CD14-positive monocyte (primary cell): ENCODE measurements at regions not wholly inside any gene's neighbourhood (a gene's known extent, or its start where the extent isn't known, plus 50 kb on each side); places are given as distances from the start of the nearest gene placed in this dataset.

Experiments used
- DNase-seq, 3 donors: peaks; one replicate each; pipeline ENCODE4 v3.0.0-alpha.2; 2011 to 2022
- H2AFZ ChIP-seq: 2 replicates; pipeline ENCODE4 v1.6.0; 2012; ENCODE audit warnings: mild to moderate bottlenecking, low read depth, low read length, inconsistent platforms; ENCODE audit not compliant: insufficient read depth, poor library complexity, severe bottlenecking
- H3K27ac ChIP-seq, 2 donors: 1 replicate in 1 of 2; 2 replicates in 1 of 2; pipeline ENCODE4 v1.5.1; 2012 to 2013; ENCODE audit warnings: low read length in 2 of 2, control low read depth in 1 of 2, inconsistent platforms in 1 of 2, low read depth in 1 of 2, mild to moderate bottlenecking in 1 of 2
- H3K27me3 ChIP-seq, 2 donors: one replicate each; pipeline versions ENCODE4 v1.6.0 to v1.6.1; 2011 to 2013; ENCODE audit warnings: low read length in 2 of 2; ENCODE audit not compliant: control insufficient read depth in 2 of 2, insufficient read depth in 2 of 2
- H3K36me3 ChIP-seq, 2 donors: replicated peaks in 1 of 2; 1 replicate in 1 of 2; 2 replicates in 1 of 2; pipeline versions ENCODE4 v1.5.1 to v1.6.1; 2012 to 2013; ENCODE audit warnings: low read length in 2 of 2, control low read depth in 1 of 2, inconsistent platforms in 1 of 2, mild to moderate bottlenecking in 1 of 2; ENCODE audit not compliant: insufficient read depth in 2 of 2, control insufficient read depth in 1 of 2
- H3K4me1 ChIP-seq, 2 donors: 1 replicate in 1 of 2; 2 replicates in 1 of 2; pipeline versions ENCODE4 v1.5.1 to v1.6.1; 2012 to 2013; ENCODE audit warnings: low read length in 2 of 2, control low read depth in 1 of 2, inconsistent platforms in 1 of 2, mild to moderate bottlenecking in 1 of 2, moderate library complexity in 1 of 2; ENCODE audit not compliant: insufficient read depth in 2 of 2, control insufficient read depth in 1 of 2
- H3K4me2 ChIP-seq: replicated peaks from 2 replicates; pipeline ENCODE3; 2012; ENCODE audit warnings: low read length, moderate library complexity, mild to moderate bottlenecking; ENCODE audit not compliant: poor library complexity, severe bottlenecking; ENCODE audit errors: extremely low read depth
- H3K4me3 ChIP-seq, 3 experiments: fragments of 200-600 bp in 1 of 3; sonication (generic) in 1 of 3; replicated peaks in 1 of 3; 1 replicate in 2 of 3; 2 replicates in 1 of 3; pipeline ENCODE4 v1.5.1; 2011 to 2013; ENCODE audit warnings: low read length in 3 of 3, mild to moderate bottlenecking in 3 of 3, control low read depth in 2 of 3, low read depth in 2 of 3, inconsistent platforms in 1 of 3, moderate library complexity in 1 of 3
- H3K79me2 ChIP-seq: 2 replicates; pipeline ENCODE4 v1.6.0; 2012; ENCODE audit warnings: mild to moderate bottlenecking, control low read depth, inconsistent platforms, low read length, moderate library complexity; ENCODE audit not compliant: insufficient read depth
- H3K9ac ChIP-seq: 2 replicates; pipeline ENCODE4 v1.6.0; 2017; ENCODE audit warnings: low read length, mild to moderate bottlenecking; ENCODE audit not compliant: insufficient read depth, poor library complexity, severe bottlenecking
- H3K9me3 ChIP-seq, 2 donors: replicated peaks in 1 of 2; 1 replicate in 1 of 2; 2 replicates in 1 of 2; pipeline versions ENCODE4 v1.5.1 to v1.6.1; 2012 to 2013; ENCODE audit warnings: low read length in 2 of 2, control low read depth in 1 of 2; ENCODE audit not compliant: control insufficient read depth in 1 of 2, insufficient read depth in 1 of 2
- H4K20me1 ChIP-seq: 2 replicates; pipeline ENCODE4 v1.6.0; 2012; ENCODE audit warnings: mild to moderate bottlenecking, low read length, control low read depth, moderate library complexity; ENCODE audit not compliant: insufficient read depth
- H3K27ac Mint-ChIP-seq, 7 donors: one replicate each; pipeline ENCODE4 v1.8.0; 2020; ENCODE audit warnings: mild to moderate bottlenecking in 7 of 7, mixed read lengths in 7 of 7, moderate library complexity in 6 of 7, inconsistent platforms in 2 of 7
- H3K27me3 Mint-ChIP-seq, 3 donors: one replicate each; pipeline ENCODE4 v1.8.0; 2021 to 2022; ENCODE audit warnings: low read depth in 3 of 3, mild to moderate bottlenecking in 3 of 3, mixed read lengths in 3 of 3, moderate library complexity in 3 of 3, inconsistent platforms in 1 of 3
- H3K36me3 Mint-ChIP-seq, 2 donors: one replicate each; pipeline ENCODE4 v1.8.0; 2020; ENCODE audit warnings: mixed read lengths in 2 of 2, inconsistent platforms in 1 of 2, mild to moderate bottlenecking in 1 of 2
- H3K4me1 Mint-ChIP-seq: one replicate; pipeline ENCODE4 v1.8.0; 2020; ENCODE audit warnings: mild to moderate bottlenecking, mixed read lengths
- H3K4me3 Mint-ChIP-seq, 2 donors: one replicate each; pipeline ENCODE4 v1.8.0; 2020; ENCODE audit warnings: mild to moderate bottlenecking in 2 of 2, mixed read lengths in 2 of 2, moderate library complexity in 1 of 2
- H3K9me3 Mint-ChIP-seq, 7 donors: one replicate each; pipeline ENCODE4 v1.8.0; 2020 to 2022; ENCODE audit warnings: mixed read lengths in 7 of 7, mild to moderate bottlenecking in 6 of 7, moderate library complexity in 6 of 7, inconsistent platforms in 2 of 7
- CTCF ChIP-seq: fragments of 200-600 bp; IDR thresholded peaks from one replicate; pipeline ENCODE4 v1.8.0; 2022; ENCODE audit warnings: antibody characterized with exemption, mild to moderate bottlenecking
- WGBS: methylation state at CpG from one replicate; pipeline ENCODE4 v1.1.5; 2013; ENCODE audit warnings: missing lambda C conversion rate; ENCODE audit not compliant: insufficient coverage; 5-methylcytosine and 5-hydroxymethylcytosine counted together
- intact Hi-C, 2 donors: fragments of 100-400 bp; cut with micrococcal nuclease; formaldehyde crosslinking; loops; one replicate each; pipeline versions ENCODE4 v1.15.0 to v1.15.1; 2023

- Histone ChIP-seq H3K9ac (no peak overlapping the region), H3K27me3 (no peaks in the 10 kb centered on the region), H3K36me3 (no peaks in the 10 kb centered on the region), H3K27ac (no peak overlapping the region), H3K79me2 (no peaks in the 10 kb centered on the region), H3K4me1 (peaks cover 65 to 73% of the 10 kb centered on the region in 2 donors), H2AFZ (no peak overlapping the region), H4K20me1 (no peaks in the 10 kb centered on the region), H3K4me3 (no peak overlapping the region), H3K9me3 (no peaks in the 10 kb centered on the region), H3K4me2 (no peak overlapping the region)
- Mint-ChIP-seq H3K36me3 (peaks cover 0 to 2% of the 10 kb centered on the region in 2 donors), H3K27ac (peak overlapping the region in 2 of 7 donors; percentile 13 to 75), H3K27me3 (no peaks in the 10 kb centered on the region), H3K9me3 (no peaks in the 10 kb centered on the region), H3K4me3 (no peak overlapping the region), H3K4me1 (peaks cover 59% of the 10 kb centered on the region)
- intact Hi-C loops = loop anchor here in 1 of 2 donors (5.0 kb wide), 1 partner anchor 37 kb away; no protein-coding TSS in a partner anchor
- peak in 1 of 3 donors; percentile 34 for DNase-seq
- WGBS = no CpG with 5 or more reads among the region's 6 CpGs
- no peak for TF ChIP-seq CTCF
Measured at GRCh38 chr6:137729866-137730629, 137.0 kb upstream of the TNFAIP3 start.

- H3K79me2 ChIP-seq = no peaks in the 10 kb centered on the region
- H3K4me2 ChIP-seq = peak overlapping the region; percentile 47
- peaks cover 70% of the 10 kb centered on the region for H3K4me1 Mint-ChIP-seq
- intact Hi-C loops = loop anchor here in 1 of 2 donors (5.0 kb wide), 1 partner anchor 36 kb away; no protein-coding TSS in a partner anchor
- no peak for DNase-seq
- TF ChIP-seq CTCF = no peak
- H3K4me1 ChIP-seq = peaks cover 73 to 83% of the 10 kb centered on the region in 2 donors
- no peak overlapping the region for H3K9ac ChIP-seq
- no peaks in the 10 kb centered on the region for H3K27me3 ChIP-seq
- no peak overlapping the region for H2AFZ ChIP-seq
- H3K9me3 Mint-ChIP-seq = no peaks in the 10 kb centered on the region
- H3K4me3 ChIP-seq = peak overlapping the region in 1 of 3 experiments; percentile 34
- H3K36me3 ChIP-seq = no peaks in the 10 kb centered on the region
- H3K36me3 Mint-ChIP-seq = no peaks in the 10 kb centered on the region
- H3K4me3 Mint-ChIP-seq = no peak overlapping the region
- peak overlapping the region; percentile 73 to 93 (median 85) for H3K27ac Mint-ChIP-seq
- no peaks in the 10 kb centered on the region for H4K20me1 ChIP-seq
- no peaks in the 10 kb centered on the region for H3K27me3 Mint-ChIP-seq
- H3K27ac ChIP-seq = peak overlapping the region in 1 of 2 donors; percentile 48
- no peaks in the 10 kb centered on the region for H3K9me3 ChIP-seq
- WGBS = no CpG with 5 or more reads among the region's 2 CpGs
Measured at GRCh38 chr6:137731600-137731959, 135.5 kb upstream of the TNFAIP3 start.
